Lower leg skin (tissue), 4 donors: ENCODE measurements at regions not wholly inside any gene's neighbourhood (a gene's known extent, or its start where the extent isn't known, plus 50 kb on each side); places are given as distances from the start of the nearest gene placed in this dataset.

Experiments
- DNase-seq, 2 donors: peaks; one replicate each; pipeline ENCODE4 v3.0.0-alpha.2; 2019; ENCODE audit warnings: low spot score in 2 of 2
- H3K4me3 ChIP-seq: fragments of 200-600 bp; sonication (generic); 2 replicates; pipeline ENCODE4 v1.5.1; 2017; ENCODE audit warnings: mild to moderate bottlenecking, low read depth; ENCODE audit not compliant: poor library complexity, severe bottlenecking
- CTCF ChIP-seq, 3 donors: fragments of 450-650 bp; IDR thresholded peaks; one replicate each; pipeline ENCODE4 v1.5.1; 2016; ENCODE audit warnings: antibody characterized with exemption in 3 of 3, mild to moderate bottlenecking in 3 of 3, moderate library complexity in 2 of 3
- POLR2A ChIP-seq, 2 donors: fragments of 450-650 bp; IDR thresholded peaks; one replicate each; pipeline ENCODE4 v1.6.1; 2016 to 2017; ENCODE audit warnings: antibody characterized with exemption in 2 of 2, mild to moderate bottlenecking in 1 of 2, moderate library complexity in 1 of 2
- WGBS, 2 donors: methylation state at CpG; one replicate each; pipeline ENCODE4 v1.1.5; 2018; 5-methylcytosine and 5-hydroxymethylcytosine counted together
- intact Hi-C: fragments of 100-400 bp; cut with DNase I; formaldehyde crosslinking; loops from one replicate; pipeline ENCODE4 v1.15.0; 2023; ENCODE audit warnings: low total_unique reads

- TF ChIP-seq POLR2A (IDR thresholded peaks at IDR 0.05) (no peak), CTCF (IDR thresholded peaks at IDR 0.05) (no peak)
- DNase-seq, result no peak
- no peak overlapping the region for H3K4me3 ChIP-seq
- intact Hi-C loops, result no loop called here
- WGBS, 2 donors, result 85 to 100% methylated on average over 2 of the region's 2 CpGs
These were observed 393.5 kb downstream of the MTX2 start for GRCh38 chr2:176662753-176663152.

DNA sequence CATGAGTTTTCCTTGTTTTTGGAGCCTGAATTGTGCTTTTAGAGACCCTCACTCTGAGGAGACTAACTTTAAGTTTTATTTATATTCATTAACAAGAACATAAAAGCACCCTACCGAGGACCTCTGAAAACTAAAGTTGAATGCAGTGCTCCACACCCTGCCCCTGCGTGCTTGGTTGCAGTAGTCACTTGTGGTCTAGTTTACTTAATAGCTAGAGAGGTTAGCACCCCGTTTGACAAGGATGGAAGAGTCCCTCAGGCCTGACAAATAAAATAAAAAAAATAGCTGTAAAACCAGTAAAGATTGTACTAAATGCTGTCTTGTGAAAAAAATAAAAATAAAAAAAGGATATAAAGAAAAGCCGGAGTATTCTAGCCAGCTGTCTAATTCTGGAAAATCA is 395.2 kb downstream of the MTX2 start:
- DNase-seq, result no peak
- H3K4me3 ChIP-seq, result no peak overlapping the region

GRCh38 chr2:176665086-176665485 is 395.8 kb downstream of the MTX2 start:
- intact Hi-C loops, result no loop called here
- no peak for TF ChIP-seq CTCF (IDR thresholded peaks at IDR 0.05)
- no peak for TF ChIP-seq POLR2A (IDR thresholded peaks at IDR 0.05)
- no peak overlapping the region for H3K4me3 ChIP-seq
- WGBS, 2 donors, result 96% methylated on average over 1 of the region's 1 CpG
- no peak for DNase-seq

More for the DNA sequence above, 395.2 kb downstream of the MTX2 start:
- TF ChIP-seq POLR2A (IDR thresholded peaks at IDR 0.05) (no peak), CTCF (IDR thresholded peaks at IDR 0.05) (no peak)
- WGBS, 2 donors, result 67 to 75% methylated on average over 4 of the region's 4 CpGs
- intact Hi-C loops, result no loop called here

DNA sequence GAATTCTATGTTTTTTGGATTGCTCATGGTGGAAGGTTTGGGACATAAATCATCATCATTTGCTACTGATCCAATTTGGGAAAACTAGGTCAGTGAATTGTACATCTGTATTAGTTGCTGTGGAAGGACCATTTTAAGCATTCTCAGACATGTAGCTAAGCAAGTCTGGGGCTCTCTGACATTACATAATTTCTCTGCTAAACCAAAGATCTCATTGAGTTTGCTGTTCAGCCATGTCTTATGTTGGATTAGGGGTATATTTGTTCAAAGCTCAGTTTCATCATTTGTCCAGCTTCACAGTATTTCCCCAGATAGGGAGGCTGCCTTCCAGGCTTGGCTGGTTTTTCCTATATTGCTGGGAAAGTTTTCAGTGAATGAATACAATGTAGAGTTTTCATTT is 399.7 kb downstream of the MTX2 start:
- no peak for TF ChIP-seq POLR2A (IDR thresholded peaks at IDR 0.05)
- no peak for TF ChIP-seq CTCF (IDR thresholded peaks at IDR 0.05)
- no peak for DNase-seq
- intact Hi-C loops, result no loop called here
- H3K4me3 ChIP-seq, result no peak overlapping the region

DNA sequence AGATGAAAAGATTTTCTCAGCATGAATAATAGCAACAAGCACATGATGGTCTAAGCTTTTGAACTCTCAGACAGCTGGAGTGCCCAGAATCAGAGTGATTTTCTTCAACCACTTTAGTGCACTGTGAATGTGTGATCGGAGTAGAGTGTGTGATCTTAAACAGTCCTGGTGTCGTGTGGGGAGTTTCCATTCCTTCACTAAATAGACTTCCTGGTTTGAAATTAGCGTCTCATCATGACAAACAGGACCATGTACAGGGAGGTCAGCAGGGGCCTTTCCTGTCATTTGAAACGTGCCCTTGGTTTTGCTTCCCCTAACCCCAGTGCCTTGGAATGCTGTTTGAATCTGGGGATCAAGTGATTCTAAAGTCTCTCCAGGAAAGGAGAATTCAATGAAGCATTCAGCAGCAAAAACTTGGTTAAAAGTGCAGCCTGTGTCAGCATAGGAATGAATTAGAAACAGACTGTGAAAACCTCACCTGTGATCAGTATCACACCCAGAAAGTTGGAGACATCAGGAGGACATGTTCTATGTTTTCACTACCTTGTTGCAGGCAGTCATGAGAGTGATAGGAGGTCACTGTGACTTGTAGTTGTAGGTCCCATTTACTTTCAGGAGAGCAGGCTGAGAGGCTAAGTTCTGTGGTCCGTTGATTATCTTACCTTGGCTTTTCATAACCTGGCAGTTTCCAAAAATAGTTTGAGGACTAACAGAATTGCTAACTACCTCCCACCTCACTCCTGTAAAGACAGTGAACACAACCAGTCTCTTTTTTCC is 400.3 kb downstream of the MTX2 start:
- intact Hi-C loops, result no loop called here
- H3K4me3 ChIP-seq, result no peak overlapping the region
- no peak for DNase-seq
- WGBS, 2 donors, result 39 to 40% methylated on average over 5 of the region's 5 CpGs
- TF ChIP-seq POLR2A (IDR thresholded peaks at IDR 0.05) (no peak), CTCF (IDR thresholded peaks at IDR 0.05) (no peak)
